ENCODE measurements at regions not wholly inside any gene's neighbourhood (a gene's known extent, or its start where the extent isn't known, plus 50 kb on each side); places are given as distances from the start of the nearest gene placed in this dataset.

DNA sequence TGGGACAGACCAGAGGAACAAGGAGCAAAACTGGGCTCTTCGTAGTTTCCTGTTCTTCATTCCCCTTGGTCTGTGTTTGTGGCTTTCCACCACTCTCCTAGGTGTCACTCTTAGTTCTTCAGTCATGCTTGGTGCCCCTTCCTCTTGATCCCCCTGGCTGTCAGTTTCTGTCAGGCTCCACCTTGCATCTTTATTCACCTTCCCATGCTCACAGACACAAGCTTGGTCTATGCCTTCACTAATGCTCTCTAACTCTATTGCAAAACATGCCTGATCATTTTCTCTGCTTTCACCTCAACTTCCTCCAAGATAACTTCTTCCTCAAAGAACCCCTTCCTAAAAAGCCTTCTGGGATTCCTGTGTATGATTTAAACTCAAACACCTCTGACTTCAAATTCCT is 122.9 kb downstream of the GLUL start:
- TF ChIP-seq, protein P1, sequence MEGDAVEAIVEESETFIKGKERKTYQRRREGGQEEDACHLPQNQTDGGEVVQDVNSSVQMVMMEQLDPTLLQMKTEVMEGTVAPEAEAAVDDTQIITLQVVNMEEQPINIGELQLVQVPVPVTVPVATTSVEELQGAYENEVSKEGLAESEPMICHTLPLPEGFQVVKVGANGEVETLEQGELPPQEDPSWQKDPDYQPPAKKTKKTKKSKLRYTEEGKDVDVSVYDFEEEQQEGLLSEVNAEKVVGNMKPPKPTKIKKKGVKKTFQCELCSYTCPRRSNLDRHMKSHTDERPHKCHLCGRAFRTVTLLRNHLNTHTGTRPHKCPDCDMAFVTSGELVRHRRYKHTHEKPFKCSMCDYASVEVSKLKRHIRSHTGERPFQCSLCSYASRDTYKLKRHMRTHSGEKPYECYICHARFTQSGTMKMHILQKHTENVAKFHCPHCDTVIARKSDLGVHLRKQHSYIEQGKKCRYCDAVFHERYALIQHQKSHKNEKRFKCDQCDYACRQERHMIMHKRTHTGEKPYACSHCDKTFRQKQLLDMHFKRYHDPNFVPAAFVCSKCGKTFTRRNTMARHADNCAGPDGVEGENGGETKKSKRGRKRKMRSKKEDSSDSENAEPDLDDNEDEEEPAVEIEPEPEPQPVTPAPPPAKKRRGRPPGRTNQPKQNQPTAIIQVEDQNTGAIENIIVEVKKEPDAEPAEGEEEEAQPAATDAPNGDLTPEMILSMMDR (IDR thresholded peaks at IDR 0.05; ENCODE audit: low read length), result no peak
- TF ChIP-seq EZH2phosphoT487 (IDR thresholded peaks at IDR 0.05; ENCODE audit: low read length), result no peak

Measured in MM.1S (cell line).